ENCODE measurements at regions not wholly inside any gene's neighbourhood (a gene's known extent, or its start where the extent isn't known, plus 50 kb on each side); places are given as distances from the start of the nearest gene placed in this dataset.

GRCh38 chr3:61446341-61446740 is 115.0 kb upstream of the PTPRG start:
- TF ChIP-seq CTCF (IDR thresholded peaks at IDR 0.05) = no peak
- TF ChIP-seq EP300 (IDR thresholded peaks at IDR 0.05) = no peak

Data from gastroesophageal sphincter (tissue), 3 donors.